ENCODE measurements at regions not wholly inside any gene's neighbourhood (a gene's known extent, or its start where the extent isn't known, plus 50 kb on each side); places are given as distances from the start of the nearest gene placed in this dataset.

GRCh38 chr10:33120700-33121099, 162.7 kb upstream of the ITGB1 start:
- Mint-ChIP-seq H3K36me3 (no peaks in the 10 kb centered on the region), H3K27ac (no peak overlapping the region), H3K4me1 (ENCODE audit: unreplicated experiment) (peaks cover 19% of the 10 kb centered on the region), H3K9me3 (no peaks in the 10 kb centered on the region), H3K4me3 (no peak overlapping the region), H3K27me3 (peaks cover 2% of the 10 kb centered on the region)
- TF ChIP-seq, protein P1, sequence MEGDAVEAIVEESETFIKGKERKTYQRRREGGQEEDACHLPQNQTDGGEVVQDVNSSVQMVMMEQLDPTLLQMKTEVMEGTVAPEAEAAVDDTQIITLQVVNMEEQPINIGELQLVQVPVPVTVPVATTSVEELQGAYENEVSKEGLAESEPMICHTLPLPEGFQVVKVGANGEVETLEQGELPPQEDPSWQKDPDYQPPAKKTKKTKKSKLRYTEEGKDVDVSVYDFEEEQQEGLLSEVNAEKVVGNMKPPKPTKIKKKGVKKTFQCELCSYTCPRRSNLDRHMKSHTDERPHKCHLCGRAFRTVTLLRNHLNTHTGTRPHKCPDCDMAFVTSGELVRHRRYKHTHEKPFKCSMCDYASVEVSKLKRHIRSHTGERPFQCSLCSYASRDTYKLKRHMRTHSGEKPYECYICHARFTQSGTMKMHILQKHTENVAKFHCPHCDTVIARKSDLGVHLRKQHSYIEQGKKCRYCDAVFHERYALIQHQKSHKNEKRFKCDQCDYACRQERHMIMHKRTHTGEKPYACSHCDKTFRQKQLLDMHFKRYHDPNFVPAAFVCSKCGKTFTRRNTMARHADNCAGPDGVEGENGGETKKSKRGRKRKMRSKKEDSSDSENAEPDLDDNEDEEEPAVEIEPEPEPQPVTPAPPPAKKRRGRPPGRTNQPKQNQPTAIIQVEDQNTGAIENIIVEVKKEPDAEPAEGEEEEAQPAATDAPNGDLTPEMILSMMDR (conservative IDR thresholded peaks at IDR 0.05): no peak
- DNase-seq (ENCODE audit: extremely low spot score, unreplicated experiment): no peak

DNA sequence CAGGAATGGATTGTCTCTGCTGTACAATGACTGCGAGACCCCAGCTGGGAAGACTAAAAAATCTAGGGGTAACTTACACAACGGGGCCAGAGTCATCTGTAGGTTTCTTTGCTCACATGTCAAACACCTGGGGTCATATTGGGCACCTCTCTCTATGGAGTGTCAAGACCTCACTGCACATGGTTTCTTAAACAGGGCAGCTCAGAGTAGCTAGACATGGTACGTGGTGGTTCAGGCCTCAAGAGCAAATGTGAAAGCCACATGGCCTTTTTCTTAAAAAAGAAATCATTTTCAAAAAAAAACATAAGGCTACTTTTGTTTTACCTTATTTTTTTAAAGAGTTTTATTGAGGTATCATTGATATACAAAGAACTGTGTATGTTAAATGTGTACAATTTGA, 162.2 kb upstream of the ITGB1 start:
- TF ChIP-seq, protein P1 (conservative IDR thresholded peaks at IDR 0.05): no peak
- H3K4me3 Mint-ChIP-seq: no peak overlapping the region
- peaks cover 19% of the 10 kb centered on the region for H3K4me1 Mint-ChIP-seq (ENCODE audit: unreplicated experiment)
- no peak overlapping the region for H3K27ac Mint-ChIP-seq
- no peak for DNase-seq (ENCODE audit: extremely low spot score, unreplicated experiment)
- no peaks in the 10 kb centered on the region for H3K9me3 Mint-ChIP-seq
- no peaks in the 10 kb centered on the region for H3K36me3 Mint-ChIP-seq
- H3K27me3 Mint-ChIP-seq: peaks cover 2% of the 10 kb centered on the region

- Mint-ChIP-seq H3K9me3 (no peaks in the 10 kb centered on the region), H3K27ac (no peak overlapping the region), H3K27me3 (peaks cover 2% of the 10 kb centered on the region), H3K4me1 (ENCODE audit: unreplicated experiment) (peaks cover 28% of the 10 kb centered on the region), H3K36me3 (no peaks in the 10 kb centered on the region), H3K4me3 (no peak overlapping the region)
- TF ChIP-seq, protein P1 (conservative IDR thresholded peaks at IDR 0.05): no peak
- DNase-seq (ENCODE audit: extremely low spot score, unreplicated experiment): no peak
Measured at GRCh38 chr10:33117816-33118215, 159.8 kb upstream of the ITGB1 start.

- Mint-ChIP-seq H3K36me3 (no peaks in the 10 kb centered on the region), H3K4me1 (ENCODE audit: unreplicated experiment) (peaks cover 23% of the 10 kb centered on the region), H3K27me3 (peaks cover 2% of the 10 kb centered on the region), H3K4me3 (no peak overlapping the region), H3K9me3 (no peaks in the 10 kb centered on the region), H3K27ac (no peak overlapping the region)
- DNase-seq (ENCODE audit: extremely low spot score, unreplicated experiment): no peak
- TF ChIP-seq, protein P1 (conservative IDR thresholded peaks at IDR 0.05): no peak
Measured at GRCh38 chr10:33117230-33117629, 159.2 kb upstream of the ITGB1 start.

- TF ChIP-seq, protein P1 (conservative IDR thresholded peaks at IDR 0.05): peak; percentile 76
- H3K27ac Mint-ChIP-seq: no peak overlapping the region
Measured at GRCh38 chr10:33115738-33116719, 158.0 kb upstream of the ITGB1 start.

More at GRCh38 chr10:33115738-33116719, 158.0 kb upstream of the ITGB1 start:
- H3K9me3 Mint-ChIP-seq: no peaks in the 10 kb centered on the region
- peaks cover 19% of the 10 kb centered on the region for H3K4me1 Mint-ChIP-seq (ENCODE audit: unreplicated experiment)
- H3K27me3 Mint-ChIP-seq: no peaks in the 10 kb centered on the region
- DNase-seq (ENCODE audit: extremely low spot score, unreplicated experiment): no peak
- no peaks in the 10 kb centered on the region for H3K36me3 Mint-ChIP-seq
- H3K4me3 Mint-ChIP-seq: no peak overlapping the region
